ENCODE measurements at regions not wholly inside any gene's neighbourhood (a gene's known extent, or its start where the extent isn't known, plus 50 kb on each side); places are given as distances from the start of the nearest gene placed in this dataset.
"Not testable (repeated sequence)": the region's sequence is repeated elsewhere in the genome, so short reads cannot be mapped to it uniquely, and the experiment has no call there.

DNA sequence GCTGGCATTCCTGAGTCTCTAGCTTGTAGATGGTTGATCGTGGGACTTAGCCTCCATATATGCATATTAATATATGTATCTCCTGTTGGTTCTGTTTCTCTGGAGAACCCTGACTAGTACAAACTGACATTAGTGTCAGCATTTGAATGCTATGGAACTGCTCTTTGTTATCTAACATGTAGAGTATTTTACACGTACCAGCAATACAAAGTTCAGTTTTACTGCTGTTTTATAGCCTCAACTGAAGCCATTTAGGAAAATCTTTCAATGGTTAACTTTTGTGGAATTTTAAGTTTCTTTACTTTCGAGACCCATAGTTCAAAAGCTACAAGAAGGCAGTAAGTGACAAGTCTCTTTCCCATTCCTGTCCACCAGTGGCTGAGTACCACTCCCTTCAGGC is 418.4 kb downstream of the NUP35 start:
- Histone ChIP-seq H3K27me3 (ENCODE audit: insufficient read depth, low read length) (no peaks in the 10 kb centered on the region), H3K36me3 (ENCODE audit: insufficient read depth, low read length) (no peaks in the 10 kb centered on the region), H3K27ac (ENCODE audit: low read depth, low read length, poor library complexity, severe bottlenecking) (no peak overlapping the region), H3K9ac (ENCODE audit: low read length) (no peak overlapping the region), H3K79me2 (ENCODE audit: insufficient read depth, low read length) (no peaks in the 10 kb centered on the region), H3K9me3 (ENCODE audit: low read length) (no peaks in the 10 kb centered on the region), H3K4me1 (ENCODE audit: insufficient read depth, low read length, severe bottlenecking) (peaks cover 6% of the 10 kb centered on the region), H3K4me3 (ENCODE audit: low read depth, low read length, poor library complexity, severe bottlenecking) (no peak overlapping the region), H3F3A (ENCODE audit: insufficient read depth, low read length) (no peaks in the 10 kb centered on the region), H3K4me2 (ENCODE audit: low read length) (no peak overlapping the region), H2AFZ (ENCODE audit: low read length) (no peak overlapping the region), H4K20me1 (ENCODE audit: insufficient read depth, low read length) (no peaks in the 10 kb centered on the region), H3K9me2 (ENCODE audit: low read depth, low read length) (no peaks in the 10 kb centered on the region)
- TF ChIP-seq EZH2 (IDR thresholded peaks at IDR 0.05; ENCODE audit: borderline replicate concordance, low read length) (no peak), CTCF (IDR thresholded peaks at IDR 0.05; ENCODE audit: low read length) (no peak)

DNA sequence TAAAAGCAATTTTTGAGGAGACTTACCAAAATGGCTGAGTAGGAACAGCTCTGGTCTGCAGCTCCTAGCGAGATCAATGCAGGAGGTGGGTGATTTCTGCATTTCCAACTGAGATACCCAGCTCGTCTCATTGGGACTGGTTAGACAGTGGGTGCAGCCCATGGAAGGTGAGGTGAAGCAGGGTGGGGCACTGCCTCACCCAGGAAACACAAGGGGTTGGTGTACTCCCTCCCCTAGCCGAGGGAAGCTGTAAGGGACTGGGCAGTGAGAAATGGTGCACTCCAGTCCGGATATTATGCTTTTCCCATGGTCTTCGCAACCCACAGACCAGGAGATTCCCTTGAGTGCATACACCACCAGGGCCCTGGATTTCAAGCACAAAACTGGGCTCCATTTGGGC is 419.0 kb downstream of the NUP35 start:
- no peak overlapping the region for H2AFZ ChIP-seq (ENCODE audit: low read length)
- H4K20me1 ChIP-seq (ENCODE audit: insufficient read depth, low read length) = no peaks in the 10 kb centered on the region
- H3F3A ChIP-seq (ENCODE audit: insufficient read depth, low read length) = no peaks in the 10 kb centered on the region
- TF ChIP-seq CTCF (IDR thresholded peaks at IDR 0.05; ENCODE audit: low read length) (no peak), EZH2 (IDR thresholded peaks at IDR 0.05; ENCODE audit: borderline replicate concordance, low read length) (no peak)
- no peaks in the 10 kb centered on the region for H3K27me3 ChIP-seq (ENCODE audit: insufficient read depth, low read length)
- H3K79me2 ChIP-seq (ENCODE audit: insufficient read depth, low read length) = no peaks in the 10 kb centered on the region
- no peaks in the 10 kb centered on the region for H3K9me2 ChIP-seq (ENCODE audit: low read depth, low read length)
- H3K36me3 ChIP-seq (ENCODE audit: insufficient read depth, low read length) = no peaks in the 10 kb centered on the region
- H3K4me3 ChIP-seq (ENCODE audit: low read depth, low read length, poor library complexity, severe bottlenecking) = no peak overlapping the region
- H3K9me3 ChIP-seq (ENCODE audit: low read length) = no peaks in the 10 kb centered on the region
- no peak overlapping the region; the same call in 1 of the 2 replicates for H3K4me2 ChIP-seq (ENCODE audit: low read length)
- H3K4me1 ChIP-seq (ENCODE audit: insufficient read depth, low read length, severe bottlenecking) = peaks cover 6% of the 10 kb centered on the region
- no peak overlapping the region for H3K27ac ChIP-seq (ENCODE audit: low read depth, low read length, poor library complexity, severe bottlenecking)
- no peak overlapping the region for H3K9ac ChIP-seq (ENCODE audit: low read length)

DNA sequence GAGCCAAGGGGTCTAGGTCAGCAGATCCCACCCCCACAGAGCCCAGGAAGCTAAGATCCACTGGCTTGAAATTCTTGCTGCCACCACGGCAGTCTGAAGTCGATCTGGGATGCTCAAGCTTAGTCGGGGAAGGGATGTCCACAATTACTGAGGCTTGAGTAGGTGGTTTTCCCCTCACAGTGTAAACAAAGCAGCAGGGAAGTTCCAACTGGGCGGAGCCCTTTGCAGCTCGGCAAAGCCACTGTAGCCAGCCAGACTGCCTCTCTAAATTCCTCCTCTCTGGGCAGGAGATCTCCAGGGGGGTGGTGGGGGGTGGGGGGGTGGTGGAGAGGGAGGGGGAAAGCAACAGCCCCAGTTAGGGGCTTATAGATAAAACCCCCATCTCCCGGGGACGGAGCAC is 419.5 kb downstream of the NUP35 start:
- Histone ChIP-seq H2AFZ (ENCODE audit: low read length) (no peak overlapping the region), H4K20me1 (ENCODE audit: insufficient read depth, low read length) (no peaks in the 10 kb centered on the region), H3K9me3 (ENCODE audit: low read length) (no peaks in the 10 kb centered on the region), H3K4me3 (ENCODE audit: low read depth, low read length, poor library complexity, severe bottlenecking) (no peak overlapping the region), H3K4me2 (ENCODE audit: low read length) (no peak overlapping the region; the same call in 1 of the 2 replicates), H3K9ac (ENCODE audit: low read length) (no peak overlapping the region), H3K79me2 (ENCODE audit: insufficient read depth, low read length) (no peaks in the 10 kb centered on the region), H3K27me3 (ENCODE audit: insufficient read depth, low read length) (no peaks in the 10 kb centered on the region), H3K27ac (ENCODE audit: low read depth, low read length, poor library complexity, severe bottlenecking) (no peak overlapping the region), H3K9me2 (ENCODE audit: low read depth, low read length) (no peaks in the 10 kb centered on the region), H3K4me1 (ENCODE audit: insufficient read depth, low read length, severe bottlenecking) (peaks cover 6% of the 10 kb centered on the region), H3F3A (ENCODE audit: insufficient read depth, low read length) (no peaks in the 10 kb centered on the region), H3K36me3 (ENCODE audit: insufficient read depth, low read length) (no peaks in the 10 kb centered on the region)
- no peak for TF ChIP-seq EZH2 (IDR thresholded peaks at IDR 0.05; ENCODE audit: borderline replicate concordance, low read length)
- TF ChIP-seq CTCF (IDR thresholded peaks at IDR 0.05; ENCODE audit: low read length) = no peak

GRCh38 chr2:183546560-183547350 is 422.5 kb downstream of the NUP35 start:
- H3K27ac ChIP-seq (ENCODE audit: low read depth, low read length, poor library complexity, severe bottlenecking); H3K79me2 ChIP-seq (ENCODE audit: insufficient read depth, low read length); H3F3A ChIP-seq (ENCODE audit: insufficient read depth, low read length); H3K4me2 ChIP-seq (ENCODE audit: low read length); H4K20me1 ChIP-seq (ENCODE audit: insufficient read depth, low read length); H3K9me2 ChIP-seq (ENCODE audit: low read depth, low read length); H2AFZ ChIP-seq (ENCODE audit: low read length); H3K9me3 ChIP-seq (ENCODE audit: low read length); H3K36me3 ChIP-seq (ENCODE audit: insufficient read depth, low read length); H3K4me1 ChIP-seq (ENCODE audit: insufficient read depth, low read length, severe bottlenecking); H3K27me3 ChIP-seq (ENCODE audit: insufficient read depth, low read length); H3K9ac ChIP-seq (ENCODE audit: low read length); H3K4me3 ChIP-seq (ENCODE audit: low read depth, low read length, poor library complexity, severe bottlenecking): not testable (repeated sequence)

All from OCI-LY1 (cell line).